GM12878 (cell line): ENCODE measurements at regions not wholly inside any gene's neighbourhood (a gene's known extent, or its start where the extent isn't known, plus 50 kb on each side); places are given as distances from the start of the nearest gene placed in this dataset.

ENCODE experiments used
- ATAC-seq: fragments of 200-7000 bp; cut with Tn5 transposase; 3 replicates; pipeline ENCODE4 v1.9.1; 2020; ENCODE audit warnings: mild to moderate bottlenecking, moderate library complexity
- BruUV-seq: library from RNA; stranded (reverse); fragments of 400-500 nt; replicated peaks from 2 replicates; lab custom pipeline; 2021; lab: Mats Ljungman, UMichigan
- CTCF ChIA-PET: fragments of 300-600 bp; sonication (Branson Sonifier 250); formaldehyde crosslinking; extraction: SDS; loops from one replicate; lab custom pipeline; 2021; ENCODE audit warnings: inconsistent platforms; lab: Yijun Ruan, JAX
- POLR2A ChIA-PET: fragments of 350-600 bp; formaldehyde crosslinking; extraction: SDS; loops from one replicate; lab custom pipeline; 2021; ENCODE audit warnings: inconsistent platforms; lab: Charles Lee
- RAD21 ChIA-PET: fragments of 300-600 bp; sonication (Branson Sonifier 250); formaldehyde crosslinking; loops from one replicate; lab custom pipeline; 2023; ENCODE audit warnings: antibody characterized with exemption; ENCODE audit not compliant: unreplicated experiment; lab: Charles Lee
- SMC1A ChIA-PET: fragments of 300-600 bp; sonication (Branson Sonifier 250); formaldehyde crosslinking; loops from one replicate; lab custom pipeline; 2023; ENCODE audit not compliant: unreplicated experiment, uncharacterized antibody; lab: Charles Lee
- DNase-seq: peaks from one replicate; pipeline ENCODE4 v3.0.0-alpha.2; 2011; ENCODE audit warnings: low read depth, low spot score
- FAIRE-seq: peaks from 3 replicates; lab custom pipeline; 2011; peaks lifted over from hg19 to GRCh38; lab: Jason Lieb, UNC
- H2AFZ ChIP-seq: 2 replicates; pipeline ENCODE4 v1.6.0; 2011; ENCODE audit warnings: low read depth, low read length, control low read depth; ENCODE audit not compliant: control insufficient read depth
- H3K27ac ChIP-seq: 2 replicates; pipeline ENCODE4 v1.5.1; 2011; ENCODE audit warnings: control low read depth; ENCODE audit not compliant: control insufficient read depth, insufficient read depth
- H3K27me3 ChIP-seq, 2 experiments: replicated peaks in 1 of 2; 2 replicates each; pipeline versions ENCODE4 v1.6.0 to v1.6.1; 2011; ENCODE audit warnings: low read length in 1 of 2; ENCODE audit not compliant: control insufficient read depth in 2 of 2, insufficient read depth in 2 of 2
- H3K36me3 ChIP-seq, 2 experiments: 2 replicates each; pipeline ENCODE4 v1.5.1; 2011; ENCODE audit warnings: low read length in 1 of 2; ENCODE audit not compliant: control insufficient read depth in 2 of 2, insufficient read depth in 2 of 2
- H3K4me1 ChIP-seq: 2 replicates; pipeline ENCODE4 v1.6.1; 2011; ENCODE audit warnings: mild to moderate bottlenecking, low read length, moderate library complexity, mixed read lengths; ENCODE audit not compliant: control insufficient read depth, insufficient read depth
- H3K4me2 ChIP-seq: 2 replicates; pipeline ENCODE4 v1.6.0; 2011; ENCODE audit warnings: control low read depth; ENCODE audit not compliant: control insufficient read depth, insufficient read depth
- H3K4me3 ChIP-seq: fragments of 200-600 bp; sonication (generic); 2 replicates; pipeline ENCODE4 v1.5.1; 2016
- H3K79me2 ChIP-seq: 2 replicates; pipeline ENCODE4 v1.6.0; 2011; ENCODE audit warnings: low read length; ENCODE audit not compliant: control insufficient read depth, insufficient read depth
- H3K9ac ChIP-seq: 2 replicates; pipeline ENCODE4 v1.8.0; 2011; ENCODE audit warnings: low read length, control low read depth, mixed read lengths; ENCODE audit not compliant: control insufficient read depth, insufficient read depth
- H3K9me3 ChIP-seq: replicated peaks from 3 replicates; pipeline ENCODE4 v1.5.1; 2011; ENCODE audit warnings: mild to moderate bottlenecking, low read length; ENCODE audit not compliant: control insufficient read depth, insufficient read depth
- H4K20me1 ChIP-seq: 2 replicates; pipeline ENCODE4 v1.6.0; 2011; ENCODE audit not compliant: control insufficient read depth, insufficient read depth
- CEBPZ ChIP-seq: fragments of 150-350 bp; IDR thresholded peaks from 2 replicates; pipeline ENCODE4 v1.6.1; 2016; ENCODE audit warnings: low read depth, low read length
- MEF2B ChIP-seq: fragments of 450-650 bp; IDR thresholded peaks from 2 replicates; pipeline ENCODE4 v1.6.1; 2018; ENCODE audit warnings: mild to moderate bottlenecking, moderate library complexity; ENCODE audit not compliant: partially characterized antibody, poor library complexity, severe bottlenecking
- POU2F2 ChIP-seq: IDR thresholded peaks from 3 replicates; pipeline ENCODE4 v1.6.1; 2011; ENCODE audit warnings: low read depth, mild to moderate bottlenecking, low read length, borderline replicate concordance
- RAD21 ChIP-seq: IDR thresholded peaks from 2 replicates; pipeline ENCODE4 v1.6.1; 2011; ENCODE audit warnings: mild to moderate bottlenecking, low read depth, low read length, moderate library complexity; ENCODE audit not compliant: insufficient read depth
- SMC3 ChIP-seq: IDR thresholded peaks from 2 replicates; pipeline ENCODE4 v1.6.1; 2011; ENCODE audit warnings: low read length, improper control_type of control experiment, borderline replicate concordance
- TCF12 ChIP-seq: IDR thresholded peaks from 2 replicates; pipeline ENCODE4 v1.6.1; 2011; ENCODE audit warnings: low read depth, mild to moderate bottlenecking, low read length
- TCF3 ChIP-seq: IDR thresholded peaks from 2 replicates; pipeline ENCODE4 v1.6.1; 2012; ENCODE audit warnings: low read depth, mild to moderate bottlenecking, low read length, borderline replicate concordance; ENCODE audit not compliant: insufficient read depth
- WGBS: methylation state at CpG from one replicate; pipeline ENCODE4 v1.1.6; 2016; ENCODE audit warnings: low lambda C conversion rate; ENCODE audit not compliant: insufficient replicate concordance, insufficient coverage; ENCODE audit errors: missing lambda C conversion rate; 5-methylcytosine and 5-hydroxymethylcytosine counted together
- in situ Hi-C: fragments of 300-500 bp; cut with MboI; formaldehyde crosslinking; loops from 9 replicates; pipeline ENCODE4 v1.14.3; 2018; ENCODE audit warnings: mixed read lengths
- intact Hi-C: fragments of 100-400 bp; cut with micrococcal nuclease; formaldehyde crosslinking; loops from one replicate; pipeline ENCODE4 v1.14.2; 2022; ENCODE audit not compliant: unreplicated experiment
- TF ChIP-seq, protein P1 (sequence below), 3 experiments: IDR thresholded peaks in 2 of 3; conservative IDR thresholded peaks in 1 of 3; 2 replicates each; pipeline ENCODE4 v1.5.1; 2011; ENCODE audit warnings: low read depth in 3 of 3, low read length in 3 of 3, mild to moderate bottlenecking in 3 of 3, control low read depth in 2 of 3, moderate library complexity in 2 of 3, inconsistent platforms in 1 of 3, mixed read lengths in 1 of 3; ENCODE audit not compliant: control insufficient read depth in 2 of 3, insufficient read depth in 1 of 3; ENCODE audit errors: extremely low read depth in 1 of 3
- TF ChIP-seq, protein P2 (sequence below): fragments of 450-650 bp; IDR thresholded peaks from 2 replicates; pipeline ENCODE4 v1.6.1; 2017; ENCODE audit warnings: antibody characterized with exemption, mild to moderate bottlenecking, moderate library complexity
- TF ChIP-seq, protein P3 (sequence below): fragments of 450-650 bp; IDR thresholded peaks from 2 replicates; pipeline ENCODE4 v1.6.1; 2018; ENCODE audit warnings: borderline replicate concordance, mild to moderate bottlenecking; ENCODE audit not compliant: partially characterized antibody

DNA sequence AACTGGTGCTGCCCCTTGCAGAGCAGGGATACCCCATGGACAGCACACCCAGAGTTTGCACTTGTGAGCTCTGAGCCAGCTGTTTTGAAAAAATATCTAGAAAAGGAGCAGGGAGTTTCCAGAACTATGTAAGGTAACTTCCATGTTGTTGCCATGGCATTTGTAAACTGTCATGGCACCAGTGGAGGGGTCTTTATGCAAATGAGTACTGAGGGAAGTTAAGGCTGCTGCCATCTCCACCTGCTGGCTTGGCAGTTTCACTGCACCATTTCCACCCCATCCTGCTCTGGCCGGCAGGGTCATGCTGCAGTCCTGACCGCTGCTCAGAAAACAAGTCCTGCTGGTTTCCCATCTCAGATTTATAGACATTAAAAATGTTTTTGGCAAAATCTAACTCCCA is 52.3 kb upstream of the SNTG2 start:
- no peak for FAIRE-seq
- H2AFZ ChIP-seq, result no peak overlapping the region
- POLR2A ChIA-PET, result no interaction called here
- TF ChIP-seq SMC3 (peak; percentile 42; the same call in 1 of the 2 replicates), CEBPZ (no peak), TCF3 (no peak), POU2F2 (peak; percentile 82; the same call in 2 of the 3 replicates), TCF12 (no peak), RAD21 (peak; percentile 34; the same call in 1 of the 2 replicates), MEF2B (no peak)
- TF ChIP-seq, protein P1, sequence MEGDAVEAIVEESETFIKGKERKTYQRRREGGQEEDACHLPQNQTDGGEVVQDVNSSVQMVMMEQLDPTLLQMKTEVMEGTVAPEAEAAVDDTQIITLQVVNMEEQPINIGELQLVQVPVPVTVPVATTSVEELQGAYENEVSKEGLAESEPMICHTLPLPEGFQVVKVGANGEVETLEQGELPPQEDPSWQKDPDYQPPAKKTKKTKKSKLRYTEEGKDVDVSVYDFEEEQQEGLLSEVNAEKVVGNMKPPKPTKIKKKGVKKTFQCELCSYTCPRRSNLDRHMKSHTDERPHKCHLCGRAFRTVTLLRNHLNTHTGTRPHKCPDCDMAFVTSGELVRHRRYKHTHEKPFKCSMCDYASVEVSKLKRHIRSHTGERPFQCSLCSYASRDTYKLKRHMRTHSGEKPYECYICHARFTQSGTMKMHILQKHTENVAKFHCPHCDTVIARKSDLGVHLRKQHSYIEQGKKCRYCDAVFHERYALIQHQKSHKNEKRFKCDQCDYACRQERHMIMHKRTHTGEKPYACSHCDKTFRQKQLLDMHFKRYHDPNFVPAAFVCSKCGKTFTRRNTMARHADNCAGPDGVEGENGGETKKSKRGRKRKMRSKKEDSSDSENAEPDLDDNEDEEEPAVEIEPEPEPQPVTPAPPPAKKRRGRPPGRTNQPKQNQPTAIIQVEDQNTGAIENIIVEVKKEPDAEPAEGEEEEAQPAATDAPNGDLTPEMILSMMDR (IDR thresholded peaks at IDR 0.05 in 2 of 3, conservative IDR thresholded peaks at IDR 0.05 in 1 of 3; ENCODE audit: control insufficient read depth in 2 of 3, extremely low read depth in 1 of 3, insufficient read depth in 1 of 3, low read depth in 3 of 3, low read length in 3 of 3), result peak in 2 of 3 experiments; percentile 23 to 37; a peak in 4 of 6 replicates
- TF ChIP-seq, protein P2, sequence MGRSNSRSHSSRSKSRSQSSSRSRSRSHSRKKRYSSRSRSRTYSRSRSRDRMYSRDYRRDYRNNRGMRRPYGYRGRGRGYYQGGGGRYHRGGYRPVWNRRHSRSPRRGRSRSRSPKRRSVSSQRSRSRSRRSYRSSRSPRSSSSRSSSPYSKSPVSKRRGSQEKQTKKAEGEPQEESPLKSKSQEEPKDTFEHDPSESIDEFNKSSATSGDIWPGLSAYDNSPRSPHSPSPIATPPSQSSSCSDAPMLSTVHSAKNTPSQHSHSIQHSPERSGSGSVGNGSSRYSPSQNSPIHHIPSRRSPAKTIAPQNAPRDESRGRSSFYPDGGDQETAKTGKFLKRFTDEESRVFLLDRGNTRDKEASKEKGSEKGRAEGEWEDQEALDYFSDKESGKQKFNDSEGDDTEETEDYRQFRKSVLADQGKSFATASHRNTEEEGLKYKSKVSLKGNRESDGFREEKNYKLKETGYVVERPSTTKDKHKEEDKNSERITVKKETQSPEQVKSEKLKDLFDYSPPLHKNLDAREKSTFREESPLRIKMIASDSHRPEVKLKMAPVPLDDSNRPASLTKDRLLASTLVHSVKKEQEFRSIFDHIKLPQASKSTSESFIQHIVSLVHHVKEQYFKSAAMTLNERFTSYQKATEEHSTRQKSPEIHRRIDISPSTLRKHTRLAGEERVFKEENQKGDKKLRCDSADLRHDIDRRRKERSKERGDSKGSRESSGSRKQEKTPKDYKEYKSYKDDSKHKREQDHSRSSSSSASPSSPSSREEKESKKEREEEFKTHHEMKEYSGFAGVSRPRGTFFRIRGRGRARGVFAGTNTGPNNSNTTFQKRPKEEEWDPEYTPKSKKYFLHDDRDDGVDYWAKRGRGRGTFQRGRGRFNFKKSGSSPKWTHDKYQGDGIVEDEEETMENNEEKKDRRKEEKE, result no peak
- TF ChIP-seq, protein P3, sequence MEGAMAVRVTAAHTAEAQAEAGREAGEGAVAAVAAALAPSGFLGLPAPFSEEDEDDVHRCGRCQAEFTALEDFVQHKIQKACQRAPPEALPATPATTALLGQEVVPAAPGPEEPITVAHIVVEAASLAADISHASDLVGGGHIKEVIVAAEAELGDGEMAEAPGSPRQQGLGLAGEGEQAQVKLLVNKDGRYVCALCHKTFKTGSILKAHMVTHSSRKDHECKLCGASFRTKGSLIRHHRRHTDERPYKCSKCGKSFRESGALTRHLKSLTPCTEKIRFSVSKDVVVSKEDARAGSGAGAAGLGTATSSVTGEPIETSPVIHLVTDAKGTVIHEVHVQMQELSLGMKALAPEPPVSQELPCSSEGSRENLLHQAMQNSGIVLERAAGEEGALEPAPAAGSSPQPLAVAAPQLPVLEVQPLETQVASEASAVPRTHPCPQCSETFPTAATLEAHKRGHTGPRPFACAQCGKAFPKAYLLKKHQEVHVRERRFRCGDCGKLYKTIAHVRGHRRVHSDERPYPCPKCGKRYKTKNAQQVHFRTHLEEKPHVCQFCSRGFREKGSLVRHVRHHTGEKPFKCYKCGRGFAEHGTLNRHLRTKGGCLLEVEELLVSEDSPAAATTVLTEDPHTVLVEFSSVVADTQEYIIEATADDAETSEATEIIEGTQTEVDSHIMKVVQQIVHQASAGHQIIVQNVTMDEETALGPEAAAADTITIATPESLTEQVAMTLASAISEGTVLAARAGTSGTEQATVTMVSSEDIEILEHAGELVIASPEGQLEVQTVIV, result no peak

More for the DNA sequence above, 52.3 kb upstream of the SNTG2 start:
- 77% methylated on average over 2 of the region's 2 CpGs for WGBS
- Histone ChIP-seq H3K4me1 (no peaks in the 10 kb centered on the region), H3K27me3 (no peaks in the 10 kb centered on the region), H3K36me3 (no peaks in the 10 kb centered on the region), H3K4me3 (no peak overlapping the region), H3K9ac (no peak overlapping the region), H3K27ac (no peak overlapping the region), H3K4me2 (no peak overlapping the region), H4K20me1 (no peaks in the 10 kb centered on the region), H3K79me2 (no peaks in the 10 kb centered on the region), H3K9me3 (no peaks in the 10 kb centered on the region; the same call in 1 of the 3 replicates)
- intact Hi-C loops, result loop anchor here (1.0 to 2.0 kb wide), 2 partner anchors 184 to 192 kb away; no protein-coding TSS in a partner anchor
- BruUV-seq, result no TSS peak
- ATAC-seq (peak; percentile 73), DNase-seq (no peak)
- ChIA-PET SMC1A (no interaction called here), RAD21 (no interaction called here), CTCF (no interaction called here)
- in situ Hi-C loops, result no loop called here
